GM18502 (cell line): ENCODE measurements at regions not wholly inside any gene's neighbourhood (a gene's known extent, or its start where the extent isn't known, plus 50 kb on each side); places are given as distances from the start of the nearest gene placed in this dataset.
"Not testable (repeated sequence)": the region's sequence is repeated elsewhere in the genome, so short reads cannot be mapped to it uniquely, and the experiment has no call there.

Experiments
- ATAC-seq: cut with Tn5 transposase; IDR thresholded peaks from one replicate; pipeline ENCODE4 v1.9.1; 2021; ENCODE audit warnings: mild to moderate bottlenecking; ENCODE audit not compliant: unreplicated experiment, poor library complexity

- no peak for ATAC-seq
Measured at GRCh38 chr17:36839256-36839655, 98.0 kb upstream of the LHX1 start.

GRCh38 chr17:36840796-36841195, 96.5 kb upstream of the LHX1 start:
- no peak for ATAC-seq

DNA sequence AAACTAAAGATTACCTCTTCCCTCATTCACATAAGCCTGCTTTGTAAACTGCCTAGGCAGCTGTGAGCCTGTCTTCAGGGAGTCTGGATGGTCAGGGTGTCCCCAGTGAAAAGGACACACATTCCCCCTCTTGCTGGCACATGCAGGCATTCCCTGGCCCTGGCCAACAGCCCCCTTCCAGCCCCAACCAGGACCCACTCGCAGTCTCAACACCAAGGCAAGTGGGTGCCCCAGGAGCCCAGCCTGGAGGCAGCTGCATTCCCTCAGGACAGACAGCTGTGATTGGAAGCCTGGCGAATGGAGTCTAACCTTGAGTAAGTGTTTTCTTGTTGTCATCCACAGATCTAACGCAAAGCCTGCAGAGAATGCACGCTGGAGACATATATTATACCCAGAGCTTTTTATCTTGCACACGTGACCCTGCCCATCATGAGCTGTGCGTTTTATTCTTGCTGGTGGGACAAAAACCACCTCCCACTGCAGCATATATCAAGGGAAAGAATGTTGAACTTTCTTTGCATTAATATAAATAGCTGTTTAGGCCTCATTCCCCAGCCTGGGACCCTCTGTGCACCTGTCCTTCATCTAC, 95.0 kb upstream of the LHX1 start:
- ATAC-seq, result no peak

- no peak for ATAC-seq
Measured at GRCh38 chr17:36842963-36843558, 94.2 kb upstream of the LHX1 start.

DNA sequence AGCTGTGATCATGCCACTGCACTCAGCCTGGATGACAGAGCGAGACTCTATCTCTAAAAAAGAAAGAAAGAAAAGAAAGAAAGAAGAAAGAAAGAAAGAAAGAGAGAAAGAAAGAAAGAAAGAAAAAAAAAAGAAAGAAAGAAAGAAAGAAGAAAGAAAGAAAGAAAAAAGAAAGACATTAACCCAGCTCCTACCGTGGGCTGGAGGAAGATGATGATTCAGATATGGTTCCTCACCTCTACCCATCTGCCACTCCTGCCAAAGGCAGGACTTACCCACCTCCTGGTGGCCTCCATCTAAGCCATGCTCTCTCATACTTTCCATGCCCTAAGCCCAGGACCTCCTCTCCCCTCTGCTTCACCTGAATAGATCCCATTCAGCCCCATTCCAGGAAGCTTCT, 93.3 kb upstream of the LHX1 start:
- no peak for ATAC-seq

DNA sequence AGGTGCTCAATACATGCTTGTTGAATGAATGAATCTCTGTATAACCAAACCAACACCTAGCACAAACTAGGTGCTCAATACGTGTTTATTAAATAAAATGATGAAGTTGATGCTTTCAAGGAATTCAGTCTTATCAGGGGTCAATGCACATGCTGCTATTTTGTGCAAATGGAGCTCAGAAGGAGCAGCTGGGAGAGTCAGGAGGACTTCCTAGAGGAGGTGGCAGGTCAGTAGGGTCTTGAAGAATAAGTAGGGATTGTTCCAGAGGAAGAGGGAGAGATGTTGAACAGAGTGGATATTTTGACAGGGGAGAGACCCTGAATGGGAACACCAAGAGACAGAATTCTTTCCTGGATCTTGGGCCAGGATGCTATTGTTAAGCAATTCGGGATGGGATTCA, 92.7 kb upstream of the LHX1 start:
- no peak for ATAC-seq

DNA sequence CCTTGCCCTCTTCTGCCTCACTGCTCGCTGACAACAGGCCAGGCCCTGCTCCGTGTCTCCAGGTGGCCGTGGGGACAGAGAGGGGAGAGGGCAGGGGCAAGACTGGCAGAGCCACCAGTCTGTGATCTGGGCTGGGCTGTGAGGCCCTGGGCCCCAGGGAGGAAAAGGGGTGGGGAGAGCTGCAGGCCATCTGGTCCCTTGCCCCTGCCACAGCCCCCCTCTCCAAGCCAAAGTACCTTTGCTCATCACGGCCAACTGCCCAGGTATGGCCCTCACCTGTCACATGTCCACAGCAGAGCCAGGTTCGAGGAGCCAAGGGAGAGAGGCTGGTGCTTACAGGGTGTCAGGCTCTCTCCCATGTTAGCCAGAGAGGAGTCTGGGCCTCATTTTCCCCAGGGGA, 91.4 kb upstream of the LHX1 start:
- ATAC-seq, result no peak

- no peak for ATAC-seq
Measured at GRCh38 chr17:36846410-36847292, 90.6 kb upstream of the LHX1 start.

GRCh38 chr17:36848008-36848902, 89.0 kb upstream of the LHX1 start:
- no peak for ATAC-seq

DNA sequence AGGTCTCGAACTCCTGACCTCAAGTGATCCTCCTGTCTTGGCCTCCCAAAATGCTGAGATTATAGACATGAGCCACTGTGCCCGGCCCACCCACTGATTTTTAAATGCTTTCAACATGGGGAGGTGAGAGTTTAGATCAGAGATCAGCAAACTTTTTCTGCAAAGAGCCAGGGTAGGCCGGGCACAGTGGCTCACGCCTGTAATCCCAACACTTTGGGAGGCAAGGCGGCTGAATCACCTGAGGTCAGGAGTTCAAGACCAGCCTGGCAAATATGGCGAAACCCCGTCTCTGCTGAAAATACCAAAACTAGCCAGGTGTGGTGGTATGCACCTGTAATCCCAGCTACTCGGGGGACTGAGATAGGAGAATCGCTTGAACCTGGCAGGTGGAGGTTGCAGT, 88.3 kb upstream of the LHX1 start:
- not testable (repeated sequence) for ATAC-seq

GRCh38 chr17:36849871-36850348, 87.4 kb upstream of the LHX1 start:
- no peak for ATAC-seq

DNA sequence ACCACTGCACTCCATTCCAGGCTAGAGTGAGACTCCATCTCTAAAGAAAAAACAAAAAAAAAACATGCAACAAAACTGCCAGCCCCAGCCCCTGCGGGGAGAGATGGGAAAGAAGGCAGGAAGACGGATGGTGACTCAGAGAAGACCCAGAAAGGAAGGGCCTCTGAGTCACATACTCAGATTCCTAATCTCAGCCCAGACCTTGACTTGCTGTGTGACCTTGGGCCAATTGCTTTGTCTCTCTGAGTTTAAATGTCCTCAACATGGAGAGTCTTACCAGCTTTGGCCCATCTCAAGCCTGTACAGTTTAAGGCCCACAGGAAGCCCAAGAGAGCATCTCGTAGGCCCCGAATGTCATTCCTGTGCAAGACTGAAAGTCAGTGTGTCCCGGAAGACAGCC, 86.5 kb upstream of the LHX1 start:
- no peak for ATAC-seq

GRCh38 chr17:36851250-36851649, 86.0 kb upstream of the LHX1 start:
- ATAC-seq, result no peak

- ATAC-seq, result not testable (repeated sequence)
Measured at GRCh38 chr17:36852478-36852877, 84.8 kb upstream of the LHX1 start.

- ATAC-seq, result no peak
Measured at GRCh38 chr17:36854982-36855381, 82.3 kb upstream of the LHX1 start.

DNA sequence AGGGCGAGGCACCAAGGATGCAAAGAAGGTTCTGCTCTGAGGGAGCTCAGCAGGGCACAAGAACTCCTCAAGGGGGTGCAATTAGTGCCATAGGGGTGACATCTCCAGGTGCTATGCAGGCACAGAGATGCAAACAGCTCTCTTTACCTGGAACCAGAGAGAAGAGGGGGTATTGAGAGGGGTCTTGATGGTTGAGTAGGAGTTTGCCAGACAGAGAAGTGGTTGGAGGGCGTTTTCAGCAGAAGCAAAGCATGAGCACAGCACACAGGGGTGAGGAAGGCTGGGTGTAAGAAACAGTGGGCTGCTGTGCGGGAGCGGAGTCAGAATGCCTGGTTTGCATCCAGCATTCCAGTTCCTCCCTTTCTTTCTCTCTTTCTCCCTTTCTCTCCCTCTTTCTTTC, 81.8 kb upstream of the LHX1 start:
- ATAC-seq, result no peak

- ATAC-seq, result no peak
Measured at GRCh38 chr17:36856222-36856621, 81.1 kb upstream of the LHX1 start.

GRCh38 chr17:36856903-36857381, 80.3 kb upstream of the LHX1 start:
- ATAC-seq, result no peak

GRCh38 chr17:36857698-36858097, 79.6 kb upstream of the LHX1 start:
- ATAC-seq, result no peak
